ENCODE measurements at regions not wholly inside any gene's neighbourhood (a gene's known extent, or its start where the extent isn't known, plus 50 kb on each side); places are given as distances from the start of the nearest gene placed in this dataset.
"Not testable (repeated sequence)": the region's sequence is repeated elsewhere in the genome, so short reads cannot be mapped to it uniquely, and the experiment has no call there.

DNA sequence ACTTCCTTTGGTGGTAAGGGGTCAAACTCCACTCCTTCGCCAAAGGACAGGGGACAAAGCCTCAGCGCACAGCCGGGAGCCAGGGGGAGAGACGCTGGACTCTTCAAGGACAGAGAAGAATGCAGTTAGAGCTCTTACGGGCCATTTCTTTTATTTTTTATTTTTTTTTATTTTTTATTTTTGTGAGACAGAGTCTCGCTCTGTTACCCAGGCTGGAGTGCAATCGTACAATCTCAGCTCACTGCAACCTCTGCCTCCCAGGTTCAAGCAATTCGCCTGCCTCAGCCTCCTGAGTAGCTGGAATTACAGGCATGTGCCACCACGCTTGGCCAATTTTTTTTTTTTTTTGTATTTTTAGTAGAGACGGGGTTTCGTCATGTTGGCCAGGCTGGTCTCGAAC lies 93.2 kb upstream of the RPH3AL start, which contains the start of gene RFLNB:
RFLNB (minus strand) TSS at position 101 of the 400 bp plus-strand sequence.
- not testable (repeated sequence) for DNase-seq (ENCODE audit: low read depth in 2 of 2, low spot score in 1 of 2)

DNA sequence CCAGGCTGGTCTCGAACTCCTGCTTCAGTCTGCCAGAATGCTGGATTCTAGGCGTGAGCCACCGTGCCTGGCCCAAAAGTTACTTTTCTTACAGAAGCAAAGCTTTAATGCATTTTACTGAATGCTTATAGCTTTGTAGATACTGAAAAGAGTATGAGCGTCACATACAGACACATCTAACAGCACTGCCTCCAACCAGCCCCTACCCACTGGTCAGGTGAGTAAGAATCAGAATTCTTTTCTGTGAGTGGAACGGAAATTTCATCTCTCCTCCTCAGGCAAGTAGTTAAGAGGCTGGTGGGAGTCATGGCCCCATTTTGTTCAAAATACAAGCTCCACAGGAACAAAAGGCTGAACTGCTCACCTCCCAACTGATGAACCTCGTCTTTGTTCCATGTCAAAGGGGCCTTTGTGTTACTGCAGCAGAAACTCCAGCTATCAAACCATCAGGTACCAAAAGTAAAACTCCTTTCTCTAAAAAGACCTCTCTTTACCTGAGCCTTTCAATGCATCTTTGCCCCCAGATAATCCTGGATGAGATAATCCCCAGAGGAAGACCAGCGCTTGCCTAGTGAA lies 92.4 kb upstream of the RPH3AL start:
- DNase-seq (ENCODE audit: low read depth in 2 of 2, low spot score in 1 of 2), result no peak

DNA sequence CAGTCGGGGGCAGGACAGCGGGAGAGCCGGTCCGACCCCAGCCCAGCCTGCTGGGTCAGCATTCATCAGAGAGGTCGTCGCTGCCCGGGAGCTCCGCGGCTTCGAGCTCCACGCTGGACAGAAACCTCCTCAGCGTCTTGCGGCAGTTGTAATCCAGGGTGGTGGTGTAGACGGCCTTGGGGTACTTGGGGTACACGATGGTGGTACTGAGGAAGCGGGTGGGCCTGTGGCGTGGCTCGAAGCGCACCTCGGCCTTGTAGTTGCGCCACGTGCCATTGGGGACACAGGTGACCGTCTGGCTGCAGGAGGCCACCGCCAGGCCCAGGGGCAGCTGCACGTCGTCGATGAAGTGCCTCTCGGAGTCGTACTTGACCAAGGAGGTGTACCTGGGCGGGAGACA lies 90.5 kb upstream of the RPH3AL start:
- DNase-seq (ENCODE audit: low read depth in 2 of 2, low spot score in 1 of 2), result no peak

DNA sequence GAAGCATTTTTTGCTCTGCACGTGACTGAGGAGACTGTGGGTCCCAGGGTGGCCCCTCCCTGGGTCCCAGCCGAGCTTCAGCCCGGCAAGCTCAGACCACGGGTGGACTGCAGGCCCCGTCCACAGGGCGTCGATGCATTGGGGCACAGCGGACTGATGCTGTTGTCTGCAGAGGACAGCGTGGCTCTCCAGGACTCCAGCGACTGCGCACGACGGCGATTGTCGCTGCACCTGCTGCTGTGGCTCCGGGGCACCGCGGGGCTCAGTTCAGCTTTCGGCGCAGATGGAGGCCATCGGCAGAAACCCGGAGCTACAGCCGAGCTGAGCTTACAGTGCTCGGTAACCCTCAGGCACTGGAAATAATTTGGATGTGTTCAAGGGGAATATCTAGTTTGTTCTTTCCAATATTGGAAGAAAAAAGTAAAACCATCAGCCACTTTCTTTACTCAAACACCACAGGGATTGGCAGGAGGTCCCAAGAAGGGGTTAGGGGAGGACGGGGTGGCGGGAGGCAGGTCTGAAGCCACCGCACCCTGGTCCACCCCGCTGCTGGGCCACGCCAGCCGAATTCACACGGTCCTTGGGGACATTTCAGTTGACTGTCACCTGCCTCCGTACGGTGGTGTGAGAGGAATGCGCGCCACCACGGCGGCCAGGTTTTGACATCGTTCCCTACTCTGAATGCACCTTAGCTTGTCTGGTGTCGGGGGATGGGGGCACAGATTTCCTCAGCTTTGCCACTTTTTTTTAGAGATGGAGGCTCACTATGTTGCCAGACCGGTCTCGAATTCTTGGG lies 88.7 kb upstream of the RPH3AL start:
- no peak for DNase-seq (ENCODE audit: low read depth in 2 of 2, low spot score in 1 of 2)

DNA sequence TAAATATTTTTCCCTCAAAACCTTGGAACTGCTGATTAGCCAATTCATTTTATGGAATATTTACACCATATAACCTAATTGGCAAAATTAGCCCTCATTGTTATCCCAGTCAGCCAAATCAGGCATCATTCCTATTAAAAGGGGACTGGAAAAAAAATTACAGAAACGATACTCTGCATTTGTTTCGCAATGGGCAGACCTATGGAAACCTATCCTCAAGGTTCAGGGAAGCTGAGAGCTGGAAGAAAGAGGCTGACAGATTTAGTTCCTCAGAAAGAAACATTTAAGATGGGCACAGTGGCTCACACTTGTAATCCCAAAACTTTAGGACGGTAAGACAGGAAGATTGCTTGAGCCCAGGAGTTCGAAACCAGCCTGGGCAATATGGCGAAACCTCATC lies 85.6 kb upstream of the RPH3AL start:
- DNase-seq (ENCODE audit: low read depth in 2 of 2, low spot score in 1 of 2), result no peak

DNA sequence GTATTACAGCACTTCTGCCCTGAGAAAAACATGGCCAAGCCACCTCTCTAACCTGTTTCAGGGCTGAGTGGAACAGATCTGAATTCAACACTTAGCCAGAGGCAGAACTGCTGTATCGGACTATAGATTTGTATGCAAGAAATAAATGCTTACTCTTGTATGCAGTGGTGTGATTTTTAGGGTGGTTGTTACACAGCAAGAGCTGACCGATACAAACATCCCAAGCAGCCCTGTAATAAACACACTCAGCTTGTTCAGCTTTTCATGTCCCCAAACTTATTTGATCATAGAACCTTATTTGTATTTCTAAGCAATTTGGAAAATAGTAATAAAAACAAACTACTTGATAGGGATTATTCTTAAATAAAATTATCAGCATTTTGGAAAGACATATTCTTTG lies 84.9 kb upstream of the RPH3AL start:
- DNase-seq (ENCODE audit: low read depth in 2 of 2, low spot score in 1 of 2), result no peak

DNA sequence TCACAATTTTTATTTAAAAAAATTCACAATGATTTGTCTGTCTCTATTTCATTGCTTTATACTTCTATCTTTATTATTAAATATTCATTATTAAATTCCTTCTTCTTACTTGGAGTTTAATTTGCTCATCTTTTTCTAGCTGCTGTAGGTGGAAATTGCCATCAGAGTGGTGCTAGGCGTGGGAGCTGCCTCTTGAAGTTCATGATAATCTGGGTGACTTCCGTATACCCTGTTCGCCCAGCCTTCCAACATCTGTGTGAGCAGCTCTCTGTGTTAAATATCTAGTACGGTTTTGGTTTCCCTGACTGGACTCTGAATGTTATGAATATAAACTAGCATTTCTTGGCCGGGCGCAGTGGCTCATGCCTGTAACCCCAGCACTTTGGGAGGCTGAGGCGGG lies 84.0 kb upstream of the RPH3AL start:
- DNase-seq (ENCODE audit: low read depth in 2 of 2, low spot score in 1 of 2), result no peak

DNA sequence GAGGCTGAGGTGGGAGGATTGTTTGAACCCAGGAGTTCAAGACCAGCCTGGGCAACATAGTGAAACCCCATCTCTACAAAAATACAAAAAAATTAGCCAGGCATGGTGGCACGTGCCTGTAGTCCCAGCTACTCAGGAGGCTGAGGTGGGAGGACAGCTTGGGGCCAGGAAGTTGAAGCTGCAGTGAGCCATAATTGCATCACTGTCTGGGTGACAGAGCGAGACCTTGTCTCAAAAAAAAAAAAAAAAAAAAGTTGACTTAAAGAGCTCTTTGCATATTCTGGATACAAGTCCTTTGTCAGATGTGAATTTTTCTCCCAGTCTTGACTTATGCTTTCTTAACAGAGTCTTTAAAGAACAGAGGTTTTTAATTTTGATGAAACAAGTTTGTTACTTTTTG lies 79.9 kb upstream of the RPH3AL start:
- DNase-seq (ENCODE audit: low read depth in 2 of 2, low spot score in 1 of 2), result not testable (repeated sequence)

DNA sequence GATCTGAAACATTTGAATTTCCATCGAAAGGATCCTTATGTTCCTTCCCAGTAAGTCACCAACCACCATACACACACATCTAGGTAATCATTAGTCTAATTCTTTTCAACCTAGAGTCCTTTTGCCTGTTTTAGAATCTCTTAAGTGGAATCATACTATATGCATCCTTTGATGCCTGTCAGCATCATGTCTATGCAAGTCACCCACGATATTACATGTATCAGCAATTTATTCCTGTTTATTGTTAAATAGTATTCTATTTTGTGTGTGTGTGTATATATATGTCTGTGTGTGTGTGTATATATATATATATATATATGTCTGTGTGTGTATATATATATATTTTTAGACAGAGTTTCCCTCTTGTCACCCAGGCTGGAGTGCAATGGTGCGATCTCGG lies 78.9 kb upstream of the RPH3AL start:
- no peak for DNase-seq (ENCODE audit: low read depth in 2 of 2, low spot score in 1 of 2)

DNA sequence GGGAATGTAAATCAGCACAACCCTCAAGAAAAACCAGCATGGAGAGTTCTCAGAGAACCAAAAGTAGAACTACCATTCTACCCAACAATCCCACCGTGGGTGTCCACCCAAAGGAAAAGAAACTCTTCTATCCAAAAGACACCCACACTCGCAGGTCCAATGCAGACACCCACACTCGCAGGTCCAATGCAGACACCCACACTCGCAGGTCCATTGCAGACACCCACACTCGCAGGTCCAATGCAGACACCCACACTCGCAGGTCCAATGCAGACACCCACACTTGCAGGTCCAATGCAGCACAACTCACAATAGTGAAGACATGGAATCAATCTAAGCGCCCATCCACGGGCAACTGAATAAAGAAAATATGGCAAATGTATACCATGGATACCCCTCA lies 77.0 kb upstream of the RPH3AL start:
- no peak for DNase-seq (ENCODE audit: low read depth in 2 of 2, low spot score in 1 of 2)

DNA sequence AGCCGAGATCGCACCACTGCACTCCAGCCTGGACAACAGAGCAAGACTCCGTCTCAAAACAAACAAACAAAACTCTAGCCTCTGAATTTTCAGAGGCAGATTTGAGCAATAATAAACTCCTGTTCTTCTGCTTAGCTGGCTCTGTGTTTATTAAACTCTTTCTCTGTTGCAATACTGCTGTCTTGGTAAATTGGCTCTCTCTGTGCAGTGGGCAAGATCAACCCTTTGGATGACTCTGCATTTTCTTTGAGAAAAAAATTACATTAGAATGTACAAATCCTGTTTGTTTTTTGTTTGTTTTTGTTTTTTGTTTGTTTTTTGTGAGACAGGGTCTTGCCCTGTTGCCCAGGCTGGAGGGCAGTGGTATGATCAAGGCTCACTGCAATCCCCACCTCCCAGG lies 75.8 kb upstream of the RPH3AL start:
- DNase-seq (ENCODE audit: low read depth in 2 of 2, low spot score in 1 of 2), result no peak

DNA sequence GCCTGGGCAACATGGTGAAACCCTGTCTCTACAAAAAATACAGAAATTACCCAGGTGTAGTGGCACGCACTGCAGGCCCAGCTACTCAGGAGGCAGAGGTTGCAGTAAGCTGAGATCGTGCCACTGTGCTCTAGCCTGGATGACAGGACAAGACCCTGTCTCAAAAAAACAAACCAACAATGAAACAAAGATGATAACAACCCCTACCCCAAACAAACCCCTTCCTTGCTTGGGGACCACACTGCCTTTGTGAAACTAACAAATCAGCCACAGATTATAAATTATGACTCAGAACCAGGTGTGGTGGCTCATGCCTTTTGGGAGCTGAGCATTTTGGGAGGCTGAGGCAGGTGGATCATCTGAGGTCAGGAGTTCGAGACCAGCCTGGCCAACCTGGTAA lies 75.3 kb upstream of the RPH3AL start:
- DNase-seq (ENCODE audit: low read depth in 2 of 2, low spot score in 1 of 2), result no peak

DNA sequence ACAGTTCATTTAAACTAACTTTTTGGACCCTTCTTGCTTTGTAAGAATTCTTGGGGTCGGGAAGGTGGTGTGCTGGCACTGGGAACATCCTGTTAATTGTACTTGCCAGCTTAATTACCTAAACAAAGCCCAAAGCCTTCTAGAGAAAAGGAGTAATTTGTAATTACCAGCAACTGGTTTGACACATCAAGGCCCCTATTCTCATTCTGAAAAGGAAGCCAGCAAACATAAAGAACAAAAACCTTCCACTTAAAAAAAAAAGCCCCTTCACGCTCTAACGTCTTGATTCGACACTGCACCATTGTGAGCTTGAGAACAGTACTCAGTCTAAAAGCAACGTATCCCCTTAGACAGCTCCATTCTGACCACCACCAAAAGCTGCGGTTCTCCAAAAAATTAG lies 74.7 kb upstream of the RPH3AL start:
- no peak for DNase-seq (ENCODE audit: low read depth in 2 of 2, low spot score in 1 of 2)

DNA sequence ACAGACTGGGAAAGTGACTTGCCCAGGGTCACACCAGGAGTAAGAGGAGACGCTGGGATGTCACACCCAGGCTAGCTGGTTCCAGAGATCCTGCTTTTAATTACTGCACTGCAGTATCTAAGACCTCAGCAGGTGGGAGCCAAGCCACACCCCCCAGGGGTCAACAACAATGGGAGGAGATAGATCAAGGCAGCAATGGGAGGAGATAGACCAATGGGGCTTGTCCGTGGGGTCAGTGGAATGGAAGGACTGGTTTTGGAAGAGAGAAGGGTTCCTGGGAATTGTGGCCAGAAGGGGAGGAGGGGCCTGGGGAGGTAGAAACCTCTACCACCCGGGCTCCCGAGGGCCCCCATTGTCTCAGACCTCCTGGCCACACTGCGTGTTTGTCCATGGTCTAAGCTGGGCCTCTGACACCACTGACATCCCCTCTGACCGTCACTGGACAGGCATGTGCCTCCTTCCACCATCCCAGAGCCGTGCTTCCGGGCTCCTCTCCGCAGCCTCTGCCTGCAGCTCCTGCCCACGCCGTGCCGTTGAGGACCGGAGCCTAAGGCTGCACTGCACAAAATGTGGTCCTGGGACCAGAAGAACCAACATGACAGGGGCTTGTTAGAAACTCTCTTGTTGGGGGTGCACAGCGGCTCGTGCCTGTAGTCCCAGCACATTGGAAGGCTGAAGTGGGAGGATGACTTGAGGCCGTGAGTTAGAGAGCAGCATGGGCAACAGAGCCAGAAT lies 69.8 kb upstream of the RPH3AL start:
- DNase-seq (ENCODE audit: low read depth in 2 of 2, low spot score in 1 of 2), result no peak

DNA sequence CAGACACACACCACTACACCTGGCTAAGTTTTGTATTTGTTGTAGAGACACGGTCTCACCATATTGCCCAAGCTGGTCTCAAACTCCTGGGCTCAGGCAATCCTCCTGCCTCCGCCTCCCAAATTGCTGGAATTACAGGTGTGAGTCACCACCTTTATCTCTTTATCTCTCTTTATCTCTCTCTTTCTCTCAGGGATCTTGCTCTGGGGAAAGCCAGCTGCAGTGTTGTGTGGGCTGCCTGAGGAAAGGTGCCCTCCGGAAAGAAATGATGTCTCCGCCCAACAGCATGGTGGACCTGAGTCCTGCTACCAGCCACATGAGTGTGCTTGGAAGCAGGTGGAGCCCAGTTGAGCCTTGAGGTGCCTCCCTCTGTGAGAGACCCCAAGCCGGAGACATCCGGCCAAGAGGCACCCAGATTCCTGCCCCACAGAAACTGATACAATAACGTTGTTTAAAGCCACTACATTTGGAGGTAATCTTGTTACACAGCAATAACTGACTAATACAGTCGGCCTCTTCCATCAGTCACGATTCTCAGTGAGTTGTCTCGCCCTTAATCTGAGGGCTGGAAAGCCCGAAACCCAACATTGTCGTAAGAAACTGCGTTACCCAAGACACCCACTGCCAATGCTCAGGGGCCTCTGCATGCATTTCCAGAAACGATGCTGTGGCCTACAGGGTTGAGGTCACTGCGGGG lies 68.0 kb upstream of the RPH3AL start:
- no peak for DNase-seq (ENCODE audit: low read depth in 2 of 2, low spot score in 1 of 2)

DNA sequence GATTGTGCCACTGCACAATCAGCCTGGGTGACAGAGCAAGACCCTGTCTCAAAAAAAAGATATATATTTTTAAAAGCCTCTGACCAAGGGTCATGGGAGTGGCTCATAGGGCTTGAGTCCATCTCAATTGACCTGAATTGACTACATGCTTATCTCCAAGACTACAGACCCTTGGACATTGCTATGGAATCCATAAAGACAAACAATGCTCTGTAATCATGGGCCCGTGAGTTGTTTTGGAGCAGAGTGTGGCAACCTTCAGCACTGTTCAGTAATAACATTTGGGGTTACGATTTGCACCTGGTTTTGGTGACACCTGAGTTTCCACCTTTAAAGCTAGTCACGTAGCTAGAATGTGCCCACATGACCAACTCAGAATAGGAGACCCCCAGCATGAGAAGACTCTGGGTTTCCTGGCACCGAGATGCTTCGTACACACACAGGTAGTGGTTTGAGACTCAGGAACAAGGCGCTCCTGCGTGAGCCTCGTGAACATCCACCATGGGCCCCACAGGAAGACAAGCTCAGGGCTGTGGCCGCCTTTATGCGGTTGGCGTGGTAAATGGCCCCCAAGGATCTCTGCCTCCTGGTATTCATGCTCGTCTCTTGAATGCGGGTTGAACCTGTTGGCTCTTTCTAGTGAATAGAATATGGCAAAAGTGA lies 66.6 kb upstream of the RPH3AL start:
- no peak for DNase-seq (ENCODE audit: low read depth in 2 of 2, low spot score in 1 of 2)

DNA sequence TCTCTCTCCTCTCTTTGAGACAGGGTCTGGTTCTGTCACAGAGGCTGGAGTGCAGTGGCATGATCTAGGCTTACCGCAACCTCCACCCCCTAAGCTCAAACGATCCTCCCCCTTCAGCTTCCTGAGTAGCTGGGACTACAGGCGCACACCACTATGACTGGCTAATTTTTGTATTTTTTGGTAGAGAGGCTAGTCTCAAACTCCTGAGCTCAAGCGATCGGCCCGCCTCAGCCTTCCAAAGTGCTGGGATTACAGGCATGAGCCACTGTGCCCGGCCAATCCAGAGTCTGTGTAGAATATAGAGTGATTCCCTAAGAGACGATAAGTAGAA lies 65.8 kb upstream of the RPH3AL start:
- DNase-seq (ENCODE audit: low read depth in 2 of 2, low spot score in 1 of 2), result no peak

DNA sequence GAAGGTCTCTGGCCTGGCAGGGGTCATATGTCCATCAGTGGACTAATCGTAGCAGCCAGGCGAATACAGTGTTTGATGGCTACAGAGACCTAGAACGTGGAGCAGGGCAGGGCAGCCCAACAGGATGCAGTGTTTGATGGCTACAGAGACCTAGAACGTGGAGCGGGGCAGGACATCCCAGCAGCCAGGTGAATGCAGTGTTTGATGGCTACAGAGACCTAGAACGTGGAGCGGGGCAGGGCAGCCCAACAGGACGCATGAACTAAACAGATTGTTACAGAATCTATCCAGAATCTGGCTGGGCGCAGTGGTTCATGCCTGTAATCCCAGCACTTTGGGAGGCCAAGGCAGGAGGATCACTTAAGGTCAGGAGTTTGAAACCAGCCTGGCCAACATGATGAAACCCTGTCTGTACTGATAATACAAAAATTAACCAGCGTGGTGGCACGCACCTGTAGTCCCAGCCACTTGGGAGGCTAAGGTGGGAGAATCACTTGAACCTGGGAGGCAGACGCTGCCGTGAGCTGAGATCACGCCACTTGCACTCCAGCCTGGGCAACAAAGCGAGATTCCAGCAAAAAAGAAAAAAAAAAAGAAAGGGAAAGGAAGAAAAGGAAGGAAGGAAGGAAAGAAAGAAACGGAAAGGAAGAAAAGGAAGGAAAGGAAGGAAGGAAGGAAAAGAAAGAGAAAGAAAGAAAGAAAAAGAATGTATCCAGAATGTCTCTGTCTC lies 65.2 kb upstream of the RPH3AL start:
- no peak for DNase-seq (ENCODE audit: low read depth in 2 of 2, low spot score in 1 of 2)

DNA sequence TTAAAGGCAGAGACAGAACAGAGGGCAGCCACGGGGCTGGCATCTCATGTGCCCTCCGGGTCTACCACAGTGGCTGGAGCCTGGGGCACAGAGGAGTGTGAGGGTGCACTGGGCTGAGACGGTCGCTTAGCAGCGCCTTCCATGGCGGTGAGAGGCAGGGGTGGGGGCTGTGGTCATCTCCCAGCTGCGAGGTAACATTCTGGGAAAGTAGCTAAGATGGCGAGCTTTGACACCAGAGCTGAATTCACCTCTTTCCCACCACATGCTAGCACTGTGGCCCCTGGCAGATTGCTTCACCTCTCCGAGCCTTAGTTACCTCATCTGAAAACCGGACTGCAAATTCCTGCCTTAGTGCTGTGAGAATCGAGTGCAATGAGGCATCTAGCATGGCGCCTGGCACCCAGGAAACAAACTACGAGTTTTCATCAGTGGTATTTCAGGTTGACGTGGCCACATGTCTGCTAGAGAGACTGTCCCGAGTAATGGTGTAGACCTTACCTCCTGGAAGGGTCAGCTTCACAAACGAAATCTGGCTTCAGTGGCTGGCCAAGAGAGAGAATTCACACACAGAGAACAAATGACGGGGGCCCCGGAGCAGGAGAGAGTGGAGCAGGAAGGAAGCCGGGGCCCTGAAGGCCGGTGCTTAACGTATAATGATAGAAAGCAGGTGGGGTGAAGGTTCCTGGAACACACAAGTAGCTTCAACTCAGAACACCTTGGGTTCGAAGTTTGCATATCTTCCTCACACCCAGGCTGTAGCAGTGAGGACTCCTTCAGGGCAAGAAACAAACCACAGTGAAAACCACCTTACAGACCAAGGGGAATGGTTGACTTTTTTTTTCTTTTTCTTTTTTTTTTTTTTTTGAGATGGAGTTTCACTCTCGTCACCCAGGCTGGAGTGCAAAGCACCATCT lies 63.9 kb upstream of the RPH3AL start:
- no peak for DNase-seq (ENCODE audit: low read depth in 2 of 2, low spot score in 1 of 2)
